H1 (cell line): ENCODE measurements at regions not wholly inside any gene's neighbourhood (a gene's known extent, or its start where the extent isn't known, plus 50 kb on each side); places are given as distances from the start of the nearest gene placed in this dataset.
A peak's percentile ranks its signal among the peaks of the same experiment; 100 is the strongest.

Source experiments
- CTCF ChIA-PET: fragments of 300-600 bp; sonication (Branson Sonifier 250); formaldehyde crosslinking; loops from one replicate; lab custom pipeline; 2021; ENCODE audit not compliant: partially characterized antibody; lab: Charles Lee
- POLR2A ChIA-PET: fragments of 300-600 bp; sonication (Branson Sonifier 250); formaldehyde crosslinking; loops from one replicate; lab custom pipeline; 2021; ENCODE audit warnings: inconsistent platforms; ENCODE audit not compliant: partially characterized antibody; lab: Charles Lee
- DNase-seq, 2 experiments: peaks; one replicate each; pipeline versions ENCODE4 v3.0.0 to v3.0.0-alpha.2; 2010 to 2022; ENCODE audit warnings: low spot score in 2 of 2, low read depth in 1 of 2, mixed read lengths in 1 of 2
- FAIRE-seq: peaks from 2 replicates; lab custom pipeline; 2011; peaks lifted over from hg19 to GRCh38; lab: Jason Lieb, UNC
- H2AFZ ChIP-seq: 2 replicates; pipeline ENCODE4 v1.8.1; 2012; ENCODE audit warnings: low read length, inconsistent platforms
- H2AK5ac ChIP-seq: 2 replicates; pipeline ENCODE4 v1.6.1; 2013; ENCODE audit warnings: low read depth, low read length
- H2BK120ac ChIP-seq: replicated peaks from 2 replicates; pipeline ENCODE3; 2013; ENCODE audit warnings: low read depth, low read length, inconsistent platforms
- H2BK12ac ChIP-seq: 2 replicates; pipeline ENCODE4 v1.6.1; 2013; ENCODE audit warnings: low read depth, low read length
- H2BK15ac ChIP-seq: 2 replicates; pipeline ENCODE4 v1.6.1; 2013; ENCODE audit warnings: low read length
- H2BK20ac ChIP-seq: 2 replicates; pipeline ENCODE4 v1.6.1; 2013; ENCODE audit warnings: low read length
- H2BK5ac ChIP-seq: 2 replicates; pipeline ENCODE4 v1.6.1; 2013; ENCODE audit warnings: low read depth, low read length
- H3K14ac ChIP-seq: 2 replicates; pipeline ENCODE4 v1.6.1; 2013; ENCODE audit warnings: inconsistent platforms; ENCODE audit not compliant: insufficient read length
- H3K18ac ChIP-seq: 2 replicates; pipeline ENCODE4 v1.6.1; 2013; ENCODE audit warnings: low read length; ENCODE audit errors: extremely low read depth
- H3K23ac ChIP-seq: 2 replicates; pipeline ENCODE4 v1.6.1; 2013; ENCODE audit warnings: inconsistent platforms; ENCODE audit not compliant: insufficient read length
- H3K23me2 ChIP-seq: 2 replicates; pipeline ENCODE4 v1.6.1; 2013; ENCODE audit warnings: low read depth, low read length
- H3K27ac ChIP-seq: 2 replicates; pipeline ENCODE4 v1.6.1; 2011; ENCODE audit warnings: low read depth, low read length, inconsistent platforms
- H3K27me3 ChIP-seq, 4 experiments: replicated peaks in 1 of 4; 1 replicate in 1 of 4; 2 replicates in 3 of 4; pipeline versions ENCODE4 v1.6.1 to v1.8.1; 2011 to 2013; ENCODE audit warnings: low read length in 3 of 4, mild to moderate bottlenecking in 3 of 4, inconsistent platforms in 2 of 4, mixed read lengths in 2 of 4, moderate library complexity in 1 of 4; ENCODE audit not compliant: control insufficient read depth in 3 of 4, insufficient read depth in 3 of 4; ENCODE audit errors: extremely low read depth in 1 of 4
- H3K36me3 ChIP-seq, 4 experiments: 2 replicates each; pipeline versions ENCODE4 v1.6.1 to v1.8.1; 2011 to 2013; ENCODE audit warnings: mild to moderate bottlenecking in 4 of 4, low read length in 3 of 4, moderate library complexity in 2 of 4, control low read depth in 1 of 4, inconsistent platforms in 1 of 4; ENCODE audit not compliant: insufficient read depth in 4 of 4, control insufficient read depth in 2 of 4
- H3K4ac ChIP-seq: replicated peaks from 2 replicates; pipeline ENCODE3; 2013; ENCODE audit warnings: low read length, low read depth, mixed read lengths, inconsistent platforms; ENCODE audit not compliant: insufficient read length
- H3K4me1 ChIP-seq, 4 experiments: replicated peaks in 1 of 4; 1 replicate in 1 of 4; 2 replicates in 3 of 4; pipeline versions ENCODE4 v1.6.1 to v1.8.1; 2011 to 2013; ENCODE audit warnings: low read length in 3 of 4, inconsistent platforms in 2 of 4, mixed read lengths in 1 of 4; ENCODE audit not compliant: insufficient read depth in 4 of 4, control insufficient read depth in 3 of 4
- H3K4me2 ChIP-seq, 2 experiments: 2 replicates each; pipeline versions ENCODE4 v1.6.1 to v1.8.1; 2011 to 2013; ENCODE audit warnings: low read depth in 2 of 2, low read length in 2 of 2, control low read depth in 1 of 2, inconsistent platforms in 1 of 2, mild to moderate bottlenecking in 1 of 2; ENCODE audit not compliant: insufficient read depth in 1 of 2
- H3K4me3 ChIP-seq, 4 experiments: fragments of 200-600, 300-600 bp in 1 of 4; sonication (generic), shearing (Covaris generic), sonication (Bioruptor Twin) in 1 of 4; 2 replicates each; pipeline versions ENCODE4 v1.5.1 to v1.8.1; 2011 to 2016; ENCODE audit warnings: low read length in 4 of 4, low read depth in 3 of 4, control low read depth in 2 of 4, inconsistent platforms in 2 of 4, mild to moderate bottlenecking in 2 of 4, mixed read lengths in 1 of 4, moderate library complexity in 1 of 4; ENCODE audit not compliant: insufficient read depth in 2 of 4; ENCODE audit errors: extremely low read depth in 1 of 4
- H3K56ac ChIP-seq: replicated peaks from 2 replicates; pipeline ENCODE3; 2013; ENCODE audit warnings: low read depth, mild to moderate bottlenecking, mixed read lengths, low read length, inconsistent platforms; ENCODE audit not compliant: insufficient read length
- H3K79me1 ChIP-seq: 2 replicates; pipeline ENCODE4 v1.6.1; 2013; ENCODE audit warnings: low read depth, low read length, control low read depth
- H3K79me2 ChIP-seq, 2 experiments: 2 replicates each; pipeline versions ENCODE4 v1.6.1 to v1.8.1; 2012 to 2013; ENCODE audit warnings: low read length in 2 of 2, mild to moderate bottlenecking in 2 of 2, inconsistent platforms in 1 of 2; ENCODE audit not compliant: insufficient read depth in 2 of 2, control insufficient read depth in 1 of 2
- H3K9ac ChIP-seq, 4 experiments: replicated peaks in 1 of 4; 1 replicate in 1 of 4; 2 replicates in 3 of 4; pipeline versions ENCODE4 v1.6.1 to v1.8.1; 2011 to 2013; ENCODE audit warnings: low read depth in 3 of 4, low read length in 3 of 4, control low read depth in 2 of 4, mild to moderate bottlenecking in 2 of 4, moderate library complexity in 2 of 4, inconsistent platforms in 1 of 4; ENCODE audit errors: extremely low read depth in 1 of 4
- H3K9me3 ChIP-seq, 2 experiments: 2 replicates each; pipeline versions ENCODE4 v1.6.1 to v1.8.1; 2012 to 2013; ENCODE audit warnings: mild to moderate bottlenecking in 2 of 2, moderate library complexity in 2 of 2, control low read depth in 1 of 2, inconsistent platforms in 1 of 2, low read depth in 1 of 2, low read length in 1 of 2, mixed read lengths in 1 of 2; ENCODE audit not compliant: insufficient read depth in 2 of 2
- H4K20me1 ChIP-seq, 2 experiments: replicated peaks in 1 of 2; 2 replicates each; pipeline versions ENCODE3 to v1.8.1; 2011 to 2013; ENCODE audit warnings: inconsistent platforms in 2 of 2, low read length in 2 of 2, mild to moderate bottlenecking in 1 of 2; ENCODE audit not compliant: insufficient read depth in 2 of 2, control insufficient read depth in 1 of 2
- H4K5ac ChIP-seq: 2 replicates; pipeline ENCODE4 v1.6.1; 2013; ENCODE audit warnings: low read length, low read depth, mixed read lengths, inconsistent platforms; ENCODE audit not compliant: insufficient read length
- H4K8ac ChIP-seq: 2 replicates; pipeline ENCODE4 v1.8.0; 2013; ENCODE audit warnings: mild to moderate bottlenecking, moderate library complexity, low read length, inconsistent platforms; ENCODE audit not compliant: insufficient read depth; ENCODE audit errors: extremely low read depth
- H4K91ac ChIP-seq: replicated peaks from 2 replicates; pipeline ENCODE3; 2013; ENCODE audit warnings: low read length, mixed read lengths, inconsistent platforms; ENCODE audit not compliant: insufficient read length
- NANOG ChIP-seq: IDR thresholded peaks from 2 replicates; pipeline ENCODE4 v1.6.1; 2011; ENCODE audit warnings: low read length, low read depth, mild to moderate bottlenecking, inconsistent platforms; ENCODE audit not compliant: insufficient read depth, poor library complexity, severe bottlenecking
- WGBS, 2 experiments: shearing (Covaris generic) in 1 of 2; methylation state at CpG; one replicate each; pipeline versions ENCODE4 v1.1.6 to v1.1.7; 2013 to 2015; ENCODE audit warnings: low lambda C conversion rate in 2 of 2, mixed read lengths in 2 of 2, inconsistent platforms in 1 of 2, low coverage in 1 of 2, missing lambda C conversion rate in 1 of 2; ENCODE audit not compliant: insufficient replicate concordance in 2 of 2, insufficient coverage in 1 of 2, insufficient read length in 1 of 2; ENCODE audit errors: extremely low coverage in 1 of 2, missing lambda C conversion rate in 1 of 2; 5-methylcytosine and 5-hydroxymethylcytosine counted together

DNA sequence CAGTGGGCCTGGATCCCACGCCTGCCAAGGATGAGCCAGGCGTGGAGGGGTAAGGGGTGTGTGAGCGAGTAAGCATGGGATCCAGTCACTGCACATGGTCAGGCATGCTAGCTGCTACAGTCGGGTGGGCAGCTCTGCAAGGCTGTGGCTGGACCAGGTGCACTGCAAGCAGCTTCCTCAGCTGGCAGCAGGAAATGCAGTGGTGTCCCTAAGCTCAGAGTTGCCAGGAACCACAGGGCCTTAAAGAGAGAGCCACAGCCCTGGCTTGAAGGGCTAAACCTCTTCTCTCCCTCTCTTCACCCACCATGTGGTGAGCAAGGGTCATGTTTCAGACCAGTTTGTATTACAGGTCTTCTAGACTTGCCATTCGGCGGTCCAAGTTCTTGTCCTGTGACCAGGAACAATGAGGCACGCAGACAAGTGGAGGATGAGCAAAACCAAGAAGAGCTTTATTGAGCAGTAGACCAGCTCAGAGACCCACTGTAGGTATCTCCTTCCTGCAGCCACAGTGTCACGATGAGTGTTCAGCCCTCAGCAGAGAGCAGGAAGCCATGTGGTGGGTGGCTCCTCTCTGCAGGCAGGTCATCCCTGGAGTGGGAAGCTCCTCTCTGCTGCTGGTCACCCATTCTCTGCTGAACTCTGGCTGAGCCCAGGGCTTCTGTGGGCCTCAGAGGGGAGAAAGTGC, 511.9 kb downstream of the PYDC2 start:
- no peaks in the 10 kb centered on the region for H3K27me3 ChIP-seq
- H2BK5ac ChIP-seq, result no peak overlapping the region
- no peaks in the 10 kb centered on the region for H3K79me1 ChIP-seq
- DNase-seq (no peak), FAIRE-seq (no peak)
- peak overlapping the region; percentile 70 for H4K91ac ChIP-seq
- H3K9ac ChIP-seq, result no peak overlapping the region
- no peak overlapping the region for H3K56ac ChIP-seq
- no peak overlapping the region for H3K23ac ChIP-seq
- CTCF ChIA-PET, result interaction anchor here (1.2 kb wide), 2 partner anchors 14 to 17 kb away, joined by 4 read pairs; no protein-coding TSS in a partner anchor
- H2BK20ac ChIP-seq, result peak overlapping the region; percentile 69
- H4K5ac ChIP-seq, result no peak overlapping the region
- H3K9me3 ChIP-seq, result peaks cover under 1 to 3% of the 10 kb centered on the region in 2 experiments; a peak in 1 of 4 replicates
- TF ChIP-seq NANOG, result no peak
- H2AK5ac ChIP-seq, result no peak overlapping the region
- no peak overlapping the region for H3K4me2 ChIP-seq
- H3K14ac ChIP-seq, result no peak overlapping the region
- no peaks in the 10 kb centered on the region for H3K4me1 ChIP-seq
- H4K8ac ChIP-seq, result no peak overlapping the region
- H2AFZ ChIP-seq, result no peak overlapping the region; the same call in 1 of the 2 replicates
- no peak overlapping the region for H2BK12ac ChIP-seq
- POLR2A ChIA-PET, result no interaction called here
- no peaks in the 10 kb centered on the region for H3K79me2 ChIP-seq
- no peak overlapping the region for H3K18ac ChIP-seq
- H3K27ac ChIP-seq, result no peak overlapping the region
- H3K4ac ChIP-seq, result no peak overlapping the region
- no peaks in the 10 kb centered on the region for H3K23me2 ChIP-seq
- no peaks in the 10 kb centered on the region for H4K20me1 ChIP-seq
- H3K4me3 ChIP-seq, result no peak overlapping the region
- 0 out of 2 replicates have a peak overlapping the region, but pooled peaks have one; percentile 8 for H2BK15ac ChIP-seq
- no peak overlapping the region for H2BK120ac ChIP-seq
- no peaks in the 10 kb centered on the region for H3K36me3 ChIP-seq
- 96% methylated on average over 8 of the region's 8 CpGs; no CpG with 5 or more reads in 1 of the 2 experiments for WGBS, 2 experiments
